ENCODE measurements at regions not wholly inside any gene's neighbourhood (a gene's known extent, or its start where the extent isn't known, plus 50 kb on each side); places are given as distances from the start of the nearest gene placed in this dataset.

GRCh38 chr20:52847029-52847660, 125.0 kb upstream of the TSHZ2 start:
- Histone ChIP-seq H3K27me3 (ENCODE audit: insufficient read depth, low read length) (no peaks in the 10 kb centered on the region), H3K4me3 (ENCODE audit: low read length) (no peak overlapping the region), H3K9me3 (ENCODE audit: low read length) (no peaks in the 10 kb centered on the region), H3K4me1 (ENCODE audit: insufficient read depth, low read length) (peaks cover 18% of the 10 kb centered on the region), H2AFZ (ENCODE audit: low read depth, low read length) (no peak overlapping the region), H3K36me3 (ENCODE audit: insufficient read depth, low read length) (no peaks in the 10 kb centered on the region)

GRCh38 chr20:52845044-52845443, 127.1 kb upstream of the TSHZ2 start:
- peaks cover 36% of the 10 kb centered on the region for H3K4me1 ChIP-seq (ENCODE audit: insufficient read depth, low read length)
- H2AFZ ChIP-seq (ENCODE audit: low read depth, low read length), result no peak overlapping the region
- no peaks in the 10 kb centered on the region for H3K27me3 ChIP-seq (ENCODE audit: insufficient read depth, low read length)
- no peaks in the 10 kb centered on the region for H3K9me3 ChIP-seq (ENCODE audit: low read length)
- no peak overlapping the region for H3K4me3 ChIP-seq (ENCODE audit: low read length)
- no peaks in the 10 kb centered on the region for H3K36me3 ChIP-seq (ENCODE audit: insufficient read depth, low read length)

- no peaks in the 10 kb centered on the region for H3K27me3 ChIP-seq (ENCODE audit: insufficient read depth, low read length)
- no peaks in the 10 kb centered on the region for H3K9me3 ChIP-seq (ENCODE audit: low read length)
- no peak overlapping the region for H2AFZ ChIP-seq (ENCODE audit: low read depth, low read length)
- no peaks in the 10 kb centered on the region for H3K36me3 ChIP-seq (ENCODE audit: insufficient read depth, low read length)
- H3K4me3 ChIP-seq (ENCODE audit: low read length), result no peak overlapping the region
- peaks cover 36% of the 10 kb centered on the region for H3K4me1 ChIP-seq (ENCODE audit: insufficient read depth, low read length)
Measured at GRCh38 chr20:52843425-52843824, 128.7 kb upstream of the TSHZ2 start.

DNA sequence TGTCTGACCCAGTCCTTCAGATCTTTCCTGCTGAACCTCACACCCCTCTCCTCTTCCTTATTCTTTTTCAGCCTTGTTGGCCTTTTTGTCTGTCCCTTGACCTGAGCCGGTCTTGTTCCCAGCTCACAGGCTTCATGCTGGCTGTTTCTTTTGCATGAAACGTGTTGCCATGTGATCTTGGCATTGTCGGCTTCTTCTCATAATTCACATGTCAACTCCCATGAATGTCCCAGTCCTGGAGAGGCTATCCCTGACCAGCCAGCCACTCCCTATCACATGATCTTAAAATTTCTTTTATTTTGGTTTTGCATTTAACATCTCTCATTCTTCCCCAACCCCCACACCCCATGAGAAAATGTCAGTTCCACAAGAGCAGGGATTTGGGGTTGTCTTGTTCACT, 131.2 kb upstream of the TSHZ2 start:
- Histone ChIP-seq H3K27me3 (ENCODE audit: insufficient read depth, low read length) (no peaks in the 10 kb centered on the region), H2AFZ (ENCODE audit: low read depth, low read length) (no peak overlapping the region), H3K9me3 (ENCODE audit: low read length) (no peaks in the 10 kb centered on the region), H3K4me3 (ENCODE audit: low read length) (no peak overlapping the region), H3K36me3 (ENCODE audit: insufficient read depth, low read length) (no peaks in the 10 kb centered on the region), H3K4me1 (ENCODE audit: insufficient read depth, low read length) (peaks cover 22% of the 10 kb centered on the region)

GRCh38 chr20:52840041-52840440, 132.1 kb upstream of the TSHZ2 start:
- H2AFZ ChIP-seq (ENCODE audit: low read depth, low read length), result no peak overlapping the region
- no peaks in the 10 kb centered on the region for H3K27me3 ChIP-seq (ENCODE audit: insufficient read depth, low read length)
- H3K4me1 ChIP-seq (ENCODE audit: insufficient read depth, low read length), result peaks cover 22% of the 10 kb centered on the region
- H3K9me3 ChIP-seq (ENCODE audit: low read length), result no peaks in the 10 kb centered on the region
- H3K36me3 ChIP-seq (ENCODE audit: insufficient read depth, low read length), result no peaks in the 10 kb centered on the region
- H3K4me3 ChIP-seq (ENCODE audit: low read length), result no peak overlapping the region

- Histone ChIP-seq H3K4me3 (ENCODE audit: low read length) (no peak overlapping the region), H3K36me3 (ENCODE audit: insufficient read depth, low read length) (no peaks in the 10 kb centered on the region), H3K4me1 (ENCODE audit: insufficient read depth, low read length) (peaks cover 22% of the 10 kb centered on the region), H3K9me3 (ENCODE audit: low read length) (no peaks in the 10 kb centered on the region), H3K27me3 (ENCODE audit: insufficient read depth, low read length) (no peaks in the 10 kb centered on the region), H2AFZ (ENCODE audit: low read depth, low read length) (no peak overlapping the region)
Measured at GRCh38 chr20:52838510-52839241, 133.5 kb upstream of the TSHZ2 start.

DNA sequence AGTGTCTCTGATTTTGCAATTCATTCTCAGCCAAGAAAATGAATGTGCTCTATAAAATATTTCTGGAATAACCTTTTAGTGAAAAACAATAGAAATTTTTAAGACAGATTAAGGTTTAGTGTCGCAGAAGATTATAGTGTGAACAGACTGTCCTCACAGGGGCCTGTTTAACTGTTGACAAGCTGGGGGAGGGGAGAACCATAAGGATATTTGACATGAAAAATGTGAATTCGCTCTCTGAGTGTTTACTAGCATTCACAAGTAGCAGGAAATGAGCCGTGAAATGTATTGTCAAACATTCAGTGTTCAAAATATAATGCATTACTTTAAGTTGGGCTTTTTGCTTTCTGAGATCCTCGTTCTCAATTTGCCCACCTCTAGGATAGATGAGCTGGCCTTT, 134.8 kb upstream of the TSHZ2 start:
- Histone ChIP-seq H3K36me3 (ENCODE audit: insufficient read depth, low read length) (no peaks in the 10 kb centered on the region), H2AFZ (ENCODE audit: low read depth, low read length) (no peak overlapping the region), H3K4me1 (ENCODE audit: insufficient read depth, low read length) (peaks cover 19% of the 10 kb centered on the region), H3K4me3 (ENCODE audit: low read length) (no peak overlapping the region), H3K27me3 (ENCODE audit: insufficient read depth, low read length) (peaks cover 2% of the 10 kb centered on the region), H3K9me3 (ENCODE audit: low read length) (no peaks in the 10 kb centered on the region)

DNA sequence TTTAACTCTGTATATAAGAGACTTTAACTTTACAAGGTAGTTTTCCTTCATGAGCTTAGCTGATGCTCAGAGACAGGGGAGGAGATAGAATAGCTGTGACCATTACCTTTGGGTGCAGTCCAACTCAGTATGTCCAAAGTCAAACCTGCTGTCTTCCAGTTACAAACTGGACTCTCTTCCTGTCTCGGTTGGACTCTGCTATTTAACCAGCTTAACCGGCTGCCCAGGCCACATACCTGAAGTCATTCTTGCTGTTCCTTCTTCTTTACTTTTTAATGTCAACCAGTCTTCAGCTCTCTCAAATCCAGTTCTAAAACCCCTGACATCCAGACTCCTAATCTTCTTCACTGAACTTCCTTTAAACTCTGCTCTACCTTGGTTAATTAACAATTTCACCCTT, 138.3 kb upstream of the TSHZ2 start:
- Histone ChIP-seq H3K9me3 (ENCODE audit: low read length) (no peaks in the 10 kb centered on the region), H3K4me1 (ENCODE audit: insufficient read depth, low read length) (no peaks in the 10 kb centered on the region), H2AFZ (ENCODE audit: low read depth, low read length) (no peak overlapping the region), H3K4me3 (ENCODE audit: low read length) (no peak overlapping the region), H3K27me3 (ENCODE audit: insufficient read depth, low read length) (peaks cover 2% of the 10 kb centered on the region), H3K36me3 (ENCODE audit: insufficient read depth, low read length) (no peaks in the 10 kb centered on the region)

DNA sequence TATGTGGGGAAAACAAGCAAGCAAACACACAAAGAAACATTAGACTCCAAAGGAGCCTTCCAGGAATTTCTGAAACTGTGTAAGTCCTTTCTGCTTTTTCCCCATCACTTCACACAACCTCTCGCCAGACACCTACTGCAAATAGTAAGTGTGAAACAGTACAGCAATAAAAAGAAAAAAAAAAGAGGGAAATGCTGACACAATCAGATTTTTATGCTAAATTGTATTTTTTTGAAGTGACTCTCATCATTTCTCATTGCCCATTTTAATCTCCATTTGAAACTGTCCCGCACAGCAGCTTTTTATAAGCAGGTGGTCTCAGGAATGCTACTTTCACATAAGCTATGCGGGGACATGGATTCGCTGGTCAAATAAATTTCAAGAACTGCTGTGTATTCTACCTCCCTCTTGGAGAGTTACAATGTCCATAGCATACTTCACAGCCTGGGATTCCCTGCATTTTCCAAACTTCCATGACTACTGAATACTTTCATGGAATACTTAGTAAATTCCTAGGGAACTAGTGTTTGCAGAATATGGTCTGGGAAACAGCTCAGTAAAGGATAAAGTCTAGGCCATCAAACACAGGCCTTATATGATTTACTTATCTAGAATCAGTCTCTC, 139.9 kb upstream of the TSHZ2 start:
- no peak overlapping the region for H3K4me3 ChIP-seq (ENCODE audit: low read length)
- H2AFZ ChIP-seq (ENCODE audit: low read depth, low read length), result no peak overlapping the region

DNA sequence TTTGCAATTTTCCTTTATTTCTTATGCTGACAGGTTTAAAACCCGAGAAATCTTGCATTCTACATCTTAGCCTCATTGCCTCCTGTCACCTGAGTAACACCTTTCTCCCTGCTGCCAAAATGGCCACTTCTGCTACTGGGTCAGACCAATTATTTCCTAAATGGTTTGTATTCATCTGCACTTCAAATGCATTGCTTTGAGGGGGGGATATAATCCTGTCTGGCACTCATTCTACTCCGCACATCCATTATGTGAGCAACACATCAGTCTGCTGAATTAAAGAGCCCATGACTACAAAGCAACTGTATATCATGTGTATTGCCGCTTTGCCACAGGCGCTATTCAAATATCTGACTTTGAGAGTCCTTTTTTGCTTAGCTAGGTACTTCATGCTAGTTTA, 141.6 kb upstream of the TSHZ2 start:
- H3K36me3 ChIP-seq (ENCODE audit: insufficient read depth, low read length), result no peaks in the 10 kb centered on the region
- H3K9me3 ChIP-seq (ENCODE audit: low read length), result no peaks in the 10 kb centered on the region
- H3K4me1 ChIP-seq (ENCODE audit: insufficient read depth, low read length), result no peaks in the 10 kb centered on the region
- H3K27me3 ChIP-seq (ENCODE audit: insufficient read depth, low read length), result peaks cover 2% of the 10 kb centered on the region
- no peak overlapping the region for H2AFZ ChIP-seq (ENCODE audit: low read depth, low read length)
- no peak overlapping the region for H3K4me3 ChIP-seq (ENCODE audit: low read length)

More for the DNA sequence above, 139.9 kb upstream of the TSHZ2 start:
- no peaks in the 10 kb centered on the region for H3K36me3 ChIP-seq (ENCODE audit: insufficient read depth, low read length)
- H3K9me3 ChIP-seq (ENCODE audit: low read length), result no peaks in the 10 kb centered on the region
- H3K4me1 ChIP-seq (ENCODE audit: insufficient read depth, low read length), result no peaks in the 10 kb centered on the region
- peaks cover 2% of the 10 kb centered on the region for H3K27me3 ChIP-seq (ENCODE audit: insufficient read depth, low read length)

GRCh38 chr20:52829111-52829510, 143.0 kb upstream of the TSHZ2 start:
- no peak overlapping the region for H3K4me3 ChIP-seq (ENCODE audit: low read length)
- H3K27me3 ChIP-seq (ENCODE audit: insufficient read depth, low read length), result peaks cover 2% of the 10 kb centered on the region
- H3K36me3 ChIP-seq (ENCODE audit: insufficient read depth, low read length), result no peaks in the 10 kb centered on the region
- no peaks in the 10 kb centered on the region for H3K9me3 ChIP-seq (ENCODE audit: low read length)
- H2AFZ ChIP-seq (ENCODE audit: low read depth, low read length), result no peak overlapping the region
- no peaks in the 10 kb centered on the region for H3K4me1 ChIP-seq (ENCODE audit: insufficient read depth, low read length)

DNA sequence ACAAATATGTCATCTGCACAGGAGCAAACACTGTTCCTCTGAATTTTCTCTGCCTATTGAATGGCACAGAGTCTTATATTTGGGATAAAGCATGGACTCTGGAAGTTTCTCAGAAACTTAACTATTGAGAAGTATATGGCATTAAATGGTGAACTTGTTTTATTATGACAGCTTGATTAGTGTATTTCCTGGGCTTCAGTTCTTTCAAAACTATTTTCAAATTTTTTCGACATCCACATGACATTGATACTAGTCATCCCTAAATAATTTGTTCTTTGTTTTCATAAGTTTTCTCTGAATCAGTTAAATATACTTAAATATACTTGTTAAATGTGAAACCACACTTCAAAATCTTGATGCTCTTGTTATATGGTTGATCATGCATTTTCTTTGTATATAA, 144.0 kb upstream of the TSHZ2 start:
- Histone ChIP-seq H3K27me3 (ENCODE audit: insufficient read depth, low read length) (peaks cover 2% of the 10 kb centered on the region), H3K4me3 (ENCODE audit: low read length) (no peak overlapping the region), H3K36me3 (ENCODE audit: insufficient read depth, low read length) (no peaks in the 10 kb centered on the region), H2AFZ (ENCODE audit: low read depth, low read length) (no peak overlapping the region), H3K4me1 (ENCODE audit: insufficient read depth, low read length) (no peaks in the 10 kb centered on the region), H3K9me3 (ENCODE audit: low read length) (no peaks in the 10 kb centered on the region)

DNA sequence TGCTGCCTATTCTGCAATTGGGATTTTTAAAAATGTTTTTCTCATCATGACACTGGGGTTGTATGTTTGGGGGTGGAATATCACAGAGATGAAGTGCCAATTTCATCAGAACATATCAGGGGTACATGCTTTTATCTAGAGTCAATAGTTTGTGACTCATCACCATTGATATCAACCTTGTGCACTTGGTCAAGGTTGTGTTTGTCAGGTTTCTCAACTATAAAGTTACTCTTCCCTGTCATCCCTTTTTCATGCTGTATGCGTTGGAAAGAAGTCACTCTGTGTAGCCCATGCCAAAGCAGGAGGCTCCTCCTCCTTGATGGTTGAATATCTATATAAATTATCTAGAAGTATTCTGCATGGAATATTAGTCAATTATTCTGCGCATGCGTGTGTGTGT, 145.4 kb upstream of the TSHZ2 start:
- no peaks in the 10 kb centered on the region for H3K9me3 ChIP-seq (ENCODE audit: low read length)
- no peaks in the 10 kb centered on the region for H3K4me1 ChIP-seq (ENCODE audit: insufficient read depth, low read length)
- H3K4me3 ChIP-seq (ENCODE audit: low read length), result no peak overlapping the region
- no peak overlapping the region for H2AFZ ChIP-seq (ENCODE audit: low read depth, low read length)
- no peaks in the 10 kb centered on the region for H3K27me3 ChIP-seq (ENCODE audit: insufficient read depth, low read length)
- H3K36me3 ChIP-seq (ENCODE audit: insufficient read depth, low read length), result no peaks in the 10 kb centered on the region
